ENCODE measurements at regions not wholly inside any gene's neighbourhood (a gene's known extent, or its start where the extent isn't known, plus 50 kb on each side); places are given as distances from the start of the nearest gene placed in this dataset.

- CTCF ChIA-PET (ENCODE audit: low intra/inter-chr PET ratio, low total read pairs): no interaction called here
- H3K4me2 ChIP-seq (ENCODE audit: low read depth, low read length): no peak overlapping the region
- no peak overlapping the region for H3K27ac ChIP-seq (ENCODE audit: extremely low read length, insufficient read depth, low read length)
Observed at GRCh38 chr2:204468746-204469429, 76.4 kb upstream of the PARD3B start.

More at GRCh38 chr2:204468746-204469429, 76.4 kb upstream of the PARD3B start:
- Histone ChIP-seq H3K36me3 (replicated peaks in 1 of 2; ENCODE audit: control insufficient read depth in 1 of 2, insufficient read depth in 2 of 2, low read length in 2 of 2) (no peaks in the 10 kb centered on the region), H3K27me3 (ENCODE audit: control insufficient read depth in 1 of 2, insufficient read depth in 2 of 2, low read length in 2 of 2) (no peaks in the 10 kb centered on the region), H3K79me2 (ENCODE audit: insufficient read depth, low read length) (no peaks in the 10 kb centered on the region), H2AFZ (ENCODE audit: low read length) (no peak overlapping the region), H4K20me1 (ENCODE audit: insufficient read depth, low read length) (no peaks in the 10 kb centered on the region), H3K9ac (ENCODE audit: insufficient read depth, low read depth, low read length) (no peak overlapping the region), H3K4me3 (replicated peaks in 1 of 3; ENCODE audit: insufficient read depth in 1 of 3, low read depth in 2 of 3, low read length in 3 of 3) (no peak overlapping the region), H3K9me3 (ENCODE audit: low read length) (peaks cover 10% of the 10 kb centered on the region; the same call in 1 of the 2 replicates), H3K4me1 (ENCODE audit: insufficient read depth, low read length) (no peaks in the 10 kb centered on the region)
- POLR2A ChIA-PET: no interaction called here
- no peak for FAIRE-seq
- no peak for ATAC-seq
- BruUV-seq (replicated peaks): no TSS peak
- no peak for DNase-seq (ENCODE audit: low spot score)
- TF ChIP-seq ZFP41 (CRISPR knock-in tag; IDR thresholded peaks at IDR 0.05; ENCODE audit: borderline replicate concordance) (no peak), AHDC1 (CRISPR knock-in tag; IDR thresholded peaks at IDR 0.05; ENCODE audit: borderline replicate concordance) (no peak), ZBTB4 (CRISPR knock-in tag; IDR thresholded peaks at IDR 0.05; ENCODE audit: borderline replicate concordance) (no peak), PRPF4 (IDR thresholded peaks at IDR 0.05; ENCODE audit: low read depth, low read length, poor library complexity, severe bottlenecking) (no peak), THAP11 (CRISPR knock-in tag; IDR thresholded peaks at IDR 0.05) (no peak), CEBPB (IDR thresholded peaks at IDR 0.05; ENCODE audit: borderline replicate concordance, low read depth, low read length) (0 out of 2 replicates have a peak, but pooled peaks have one; percentile 13), ZNF597 (CRISPR knock-in tag; IDR thresholded peaks at IDR 0.05) (no peak), ZNF329 (CRISPR knock-in tag; IDR thresholded peaks at IDR 0.05; ENCODE audit: low read depth) (no peak), TBX2 (CRISPR knock-in tag; IDR thresholded peaks at IDR 0.05; ENCODE audit: borderline replicate concordance) (no peak), KDM1A (CRISPR knock-in tag; IDR thresholded peaks at IDR 0.05) (no peak), MAFK (conservative IDR thresholded peaks at IDR 0.05 in 1 of 2, IDR thresholded peaks at IDR 0.05 in 1 of 2; ENCODE audit: low read length in 2 of 2) (peak; percentile 67 to 81), GATA4 (IDR thresholded peaks at IDR 0.05; ENCODE audit: borderline replicate concordance, low read depth) (no peak), MAFF (IDR thresholded peaks at IDR 0.05; ENCODE audit: low read depth, low read length) (peak; percentile 63)
- intact Hi-C loops (cut with micrococcal nuclease; ENCODE audit: unreplicated experiment): no loop called here
- WGBS (ENCODE audit: low lambda C conversion rate): 15% methylated on average over 4 of the region's 4 CpGs
- in situ Hi-C loops (cut with HindIII; ENCODE audit: extremely low pct_ligation_motif_present, low pct_unique_long_range_greater_than_20kb): no loop called here
